GM19467 (cell line): ENCODE measurements at regions not wholly inside any gene's neighbourhood (a gene's known extent, or its start where the extent isn't known, plus 50 kb on each side); places are given as distances from the start of the nearest gene placed in this dataset.
"Not testable (repeated sequence)": the region's sequence is repeated elsewhere in the genome, so short reads cannot be mapped to it uniquely, and the experiment has no call there.

ENCODE experiments used
- ATAC-seq: cut with Tn5 transposase; IDR thresholded peaks from one replicate; pipeline ENCODE4 v1.9.1; 2021; ENCODE audit warnings: mild to moderate bottlenecking, moderate library complexity; ENCODE audit not compliant: unreplicated experiment

GRCh38 chr7:23887660-23888059 is 177.6 kb downstream of the STK31 start:
- ATAC-seq = no peak

GRCh38 chr7:23888958-23889357 is 178.9 kb downstream of the STK31 start:
- ATAC-seq = no peak

GRCh38 chr7:23889566-23889965 is 179.5 kb downstream of the STK31 start:
- no peak for ATAC-seq

- no peak for ATAC-seq
Observed at GRCh38 chr7:23892019-23892418, 182.0 kb downstream of the STK31 start.

GRCh38 chr7:23893176-23893941 is 183.3 kb downstream of the STK31 start:
- ATAC-seq = no peak

- ATAC-seq = no peak
Observed at GRCh38 chr7:23893942-23894891, 184.2 kb downstream of the STK31 start.

- ATAC-seq = no peak
Observed at GRCh38 chr7:23894892-23895569, 185.0 kb downstream of the STK31 start.

GRCh38 chr7:23895666-23896096 is 185.7 kb downstream of the STK31 start:
- ATAC-seq = no peak

- no peak for ATAC-seq
Observed at GRCh38 chr7:23898619-23899018, 188.6 kb downstream of the STK31 start.

- ATAC-seq = not testable (repeated sequence)
Observed at GRCh38 chr7:23904901-23905300, 194.9 kb downstream of the STK31 start.

GRCh38 chr7:23907012-23907411 is 197.0 kb downstream of the STK31 start:
- no peak for ATAC-seq

- no peak for ATAC-seq
Observed at GRCh38 chr7:23909426-23909825, 199.4 kb downstream of the STK31 start.

GRCh38 chr7:23912065-23912464 is 202.0 kb downstream of the STK31 start:
- no peak for ATAC-seq

GRCh38 chr7:23913016-23913415 is 203.0 kb downstream of the STK31 start:
- ATAC-seq = no peak

GRCh38 chr7:23915236-23915635 is 205.2 kb downstream of the STK31 start:
- no peak for ATAC-seq

GRCh38 chr7:23918286-23918685 is 208.3 kb downstream of the STK31 start:
- no peak for ATAC-seq

GRCh38 chr7:23918856-23919255 is 208.8 kb downstream of the STK31 start:
- no peak for ATAC-seq

GRCh38 chr7:23925088-23925487 is 215.1 kb downstream of the STK31 start:
- ATAC-seq = no peak

- ATAC-seq = no peak
Observed at GRCh38 chr7:23927709-23928417, 217.8 kb downstream of the STK31 start.

GRCh38 chr7:23928418-23928775 is 218.4 kb downstream of the STK31 start:
- no peak for ATAC-seq

- no peak for ATAC-seq
Observed at GRCh38 chr7:23930312-23930711, 220.3 kb downstream of the STK31 start.
